Stimulated activated CD4-positive, alpha-beta T cell treated with anti-CD3 and anti-CD28 coated beads, TNF-alpha, amount 100 ng/mL, for 48 hours (primary cell): ENCODE measurements at regions not wholly inside any gene's neighbourhood (a gene's known extent, or its start where the extent isn't known, plus 50 kb on each side); places are given as distances from the start of the nearest gene placed in this dataset.
A peak's percentile ranks its signal among the peaks of the same experiment; 100 is the strongest.
"Not testable (repeated sequence)": the region's sequence is repeated elsewhere in the genome, so short reads cannot be mapped to it uniquely, and the experiment has no call there.

Experiments
- DNase-seq, 3 donors: peaks; one replicate each; pipeline ENCODE4 v3.0.0-alpha.2; 2020; ENCODE audit warnings: low read depth in 3 of 3

- DNase-seq: no peak
Measured at GRCh38 chr9:31390403-31391025, 993.9 kb upstream of the ACO1 start.

- DNase-seq: no peak
Measured at GRCh38 chr9:31393240-31393639, 991.2 kb upstream of the ACO1 start.

DNA sequence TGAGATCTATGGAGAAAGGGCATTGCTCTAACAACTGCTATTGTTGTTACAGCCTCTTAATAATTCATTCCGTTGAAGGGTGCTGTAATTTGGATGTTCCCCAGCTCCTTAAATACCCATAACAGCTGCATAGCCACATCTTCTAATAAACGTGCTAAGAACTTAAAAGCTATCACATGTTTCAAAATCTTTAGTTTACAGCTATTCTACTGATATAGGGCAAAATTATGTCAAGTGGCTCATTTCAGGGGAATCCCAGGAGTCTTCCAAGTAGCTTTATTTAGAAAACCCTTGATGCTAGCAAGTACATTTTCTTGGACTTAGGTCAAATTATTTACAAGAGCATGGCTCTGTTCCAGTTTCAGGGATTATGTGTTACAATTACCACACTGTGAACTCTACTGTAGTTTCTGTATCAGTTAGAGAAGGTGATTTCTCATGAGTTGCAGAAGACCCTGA lies 990.4 kb upstream of the ACO1 start:
- no peak for DNase-seq

- DNase-seq: no peak
Measured at GRCh38 chr9:31412081-31412480, 972.4 kb upstream of the ACO1 start.

DNA sequence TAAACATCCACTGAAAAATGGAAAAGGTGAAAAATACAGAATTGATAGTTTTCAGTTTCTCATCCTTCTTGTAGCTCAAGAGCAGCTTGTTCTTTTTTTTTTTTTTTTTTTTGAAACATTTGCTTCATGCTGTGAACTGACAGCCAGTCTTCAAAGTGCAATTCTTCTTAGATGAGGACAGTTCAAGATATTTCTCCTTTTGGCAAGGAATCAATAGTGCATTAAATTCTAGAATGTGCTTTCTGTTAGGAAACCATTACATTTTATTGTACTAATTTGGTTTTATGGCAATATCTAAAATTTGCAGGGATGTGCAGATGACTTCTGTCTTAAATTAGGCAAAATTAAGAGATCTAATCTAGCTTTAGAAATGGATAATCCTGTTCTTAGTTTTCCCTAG lies 969.3 kb upstream of the ACO1 start:
- no peak for DNase-seq

GRCh38 chr9:31418419-31418818 lies 966.0 kb upstream of the ACO1 start:
- DNase-seq: no peak

DNA sequence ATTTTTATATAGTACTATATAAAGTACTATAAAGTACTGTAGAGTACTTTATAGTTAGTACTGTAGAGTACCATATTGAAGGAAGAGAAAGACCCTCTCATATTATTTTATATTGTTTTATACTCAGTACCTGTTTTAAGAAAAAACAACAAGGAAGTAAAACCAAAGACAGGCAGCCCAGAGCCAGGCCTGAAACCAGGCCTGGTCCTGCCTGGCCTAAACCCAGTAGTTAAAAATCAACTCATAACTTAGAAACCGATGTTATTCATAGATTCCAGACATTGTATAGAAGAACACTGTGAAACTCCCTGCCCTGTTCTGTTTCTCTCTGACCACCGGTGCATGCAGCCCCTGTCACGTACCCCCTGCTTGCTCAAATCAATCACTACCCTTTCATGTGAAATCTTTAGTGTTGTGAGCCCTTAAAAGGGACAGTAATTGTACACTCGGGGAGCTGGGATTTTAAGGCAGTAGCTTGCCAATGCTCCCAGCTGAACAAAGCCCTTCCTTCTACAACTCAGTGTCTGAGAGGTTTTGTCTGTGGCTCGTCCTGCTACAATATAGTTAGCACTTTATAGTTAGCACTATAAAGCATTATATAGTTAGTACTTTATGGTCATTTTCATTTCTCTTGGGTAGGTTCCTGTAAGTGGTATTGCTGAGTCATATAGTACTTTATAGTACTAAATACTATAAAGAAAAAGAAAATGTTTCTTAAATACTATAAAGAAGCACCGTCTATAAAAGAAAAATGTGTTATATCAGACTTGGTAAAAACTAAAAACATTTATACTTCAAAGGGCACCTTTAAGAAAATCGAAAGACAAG lies 940.6 kb upstream of the ACO1 start:
- not testable (repeated sequence) for DNase-seq

- DNase-seq: no peak
Measured at GRCh38 chr9:31445357-31445756, 939.1 kb upstream of the ACO1 start.

DNA sequence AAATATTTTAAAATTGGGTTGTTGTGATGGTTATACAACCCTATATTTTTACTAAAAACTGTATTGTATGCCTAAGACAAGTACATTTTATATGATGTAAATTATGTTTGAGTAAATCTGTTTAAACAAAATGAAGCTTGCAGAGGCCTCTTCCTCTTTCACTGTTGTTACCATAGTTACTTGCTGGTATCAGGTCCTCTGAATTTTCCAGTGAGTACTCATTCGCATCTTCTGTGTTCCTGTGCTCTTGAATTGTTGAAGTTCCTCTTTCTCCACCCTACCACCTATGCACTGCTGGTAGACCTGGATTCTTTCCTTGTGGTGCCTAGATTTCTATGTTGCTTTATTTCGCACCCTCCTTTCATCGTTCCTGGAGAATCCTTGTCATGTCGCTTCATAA lies 938.5 kb upstream of the ACO1 start:
- no peak for DNase-seq

DNA sequence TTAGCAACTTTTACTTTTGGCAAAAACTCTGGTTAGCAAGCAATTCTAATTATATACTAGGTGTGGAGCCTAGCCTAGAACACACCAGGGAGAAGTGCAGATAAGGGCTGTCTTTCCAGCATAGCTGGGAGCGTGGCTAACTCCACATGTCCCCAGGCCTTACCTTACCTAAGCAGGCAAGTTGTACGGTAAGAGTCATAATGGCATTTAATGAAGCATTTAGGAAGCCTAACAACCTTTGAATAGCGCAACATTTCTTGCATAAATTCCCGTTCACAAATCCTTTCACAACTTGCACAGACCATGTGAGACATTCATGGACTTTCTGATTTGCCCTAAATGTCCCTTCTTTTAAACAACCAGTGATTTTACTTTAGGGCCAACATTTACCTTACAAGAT lies 917.4 kb upstream of the ACO1 start:
- no peak for DNase-seq

- DNase-seq: no peak
Measured at GRCh38 chr9:31470051-31470450, 914.4 kb upstream of the ACO1 start.

GRCh38 chr9:31471010-31471409 lies 913.4 kb upstream of the ACO1 start:
- no peak for DNase-seq

DNA sequence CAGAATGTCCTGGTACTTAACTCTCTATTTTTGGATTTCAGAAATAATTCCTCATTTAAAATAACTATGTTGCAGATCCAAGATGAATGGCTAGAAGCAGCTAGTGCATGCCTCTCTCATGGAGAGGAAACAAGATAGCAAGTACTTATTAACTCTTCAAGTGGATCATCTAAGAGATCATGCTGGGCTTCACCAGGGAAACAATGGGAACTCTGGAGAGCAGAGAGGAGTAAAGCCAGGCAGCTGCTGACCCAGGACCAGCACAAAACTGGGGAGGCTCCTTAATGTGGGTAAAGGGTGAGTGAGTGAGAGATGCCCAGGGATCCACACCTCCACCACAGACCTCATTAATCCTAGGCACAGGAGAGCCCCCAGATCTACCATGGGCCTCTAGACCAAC lies 897.8 kb upstream of the ACO1 start:
- DNase-seq: no peak

- no peak for DNase-seq
Measured at GRCh38 chr9:31490551-31491106, 893.8 kb upstream of the ACO1 start.

DNA sequence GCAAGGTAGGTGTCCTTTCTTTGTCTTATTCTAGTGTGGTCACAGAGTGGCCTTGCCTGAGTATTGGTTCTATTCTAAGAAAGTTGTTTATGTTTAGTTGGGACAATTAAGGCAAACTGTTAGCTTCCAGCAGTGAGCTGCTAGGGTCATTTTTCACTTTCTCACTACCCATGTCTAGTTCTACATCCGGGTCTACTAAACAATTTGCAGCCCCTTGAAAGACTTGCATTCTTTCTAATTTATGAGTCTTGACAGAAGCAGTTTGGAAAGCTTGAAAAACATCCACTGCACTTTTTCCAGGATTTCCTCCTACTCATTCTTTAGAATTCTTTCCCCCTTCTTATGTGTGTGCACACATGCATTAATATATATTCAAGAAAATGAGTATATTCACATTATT lies 892.2 kb upstream of the ACO1 start:
- no peak for DNase-seq

DNA sequence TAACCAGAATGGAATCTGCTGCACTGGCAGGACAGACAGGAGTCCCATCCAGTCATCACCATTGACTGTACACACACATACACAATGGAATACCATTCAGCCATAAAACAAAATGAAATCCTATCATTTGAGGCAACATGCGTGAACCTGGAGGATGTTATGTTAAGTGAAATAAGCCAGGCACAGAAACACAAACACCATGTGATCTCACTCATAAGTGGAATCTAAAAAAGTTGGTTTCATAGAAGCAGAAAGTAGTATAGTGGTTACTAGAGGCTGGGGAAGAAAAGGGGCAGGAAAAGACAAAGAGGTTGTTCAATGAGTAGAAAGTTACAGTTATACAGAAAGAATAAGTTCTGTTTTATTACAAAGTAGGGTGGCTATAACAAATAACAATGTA lies 884.0 kb upstream of the ACO1 start:
- no peak for DNase-seq

DNA sequence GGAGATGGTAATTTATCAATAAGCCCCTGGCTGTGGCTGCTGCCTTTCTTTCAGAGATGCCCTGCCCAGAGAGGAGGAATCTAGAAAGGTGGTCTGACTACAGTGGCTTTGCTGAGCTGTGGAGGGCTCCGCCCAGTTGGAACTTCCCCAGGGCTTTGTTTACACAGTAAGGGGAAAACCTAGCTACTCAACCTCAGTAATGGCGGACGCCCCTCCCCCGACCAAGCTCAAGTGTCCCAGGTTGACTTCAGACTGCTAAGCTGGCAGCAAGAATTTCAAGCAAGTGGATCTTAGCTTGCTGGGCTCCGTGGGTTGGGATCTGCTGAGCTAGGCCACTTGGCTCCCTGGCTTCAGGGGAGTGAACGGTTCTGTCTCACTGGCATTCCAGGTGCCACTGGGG lies 865.4 kb upstream of the ACO1 start:
- peak in 1 of 3 donors; percentile 6 for DNase-seq

DNA sequence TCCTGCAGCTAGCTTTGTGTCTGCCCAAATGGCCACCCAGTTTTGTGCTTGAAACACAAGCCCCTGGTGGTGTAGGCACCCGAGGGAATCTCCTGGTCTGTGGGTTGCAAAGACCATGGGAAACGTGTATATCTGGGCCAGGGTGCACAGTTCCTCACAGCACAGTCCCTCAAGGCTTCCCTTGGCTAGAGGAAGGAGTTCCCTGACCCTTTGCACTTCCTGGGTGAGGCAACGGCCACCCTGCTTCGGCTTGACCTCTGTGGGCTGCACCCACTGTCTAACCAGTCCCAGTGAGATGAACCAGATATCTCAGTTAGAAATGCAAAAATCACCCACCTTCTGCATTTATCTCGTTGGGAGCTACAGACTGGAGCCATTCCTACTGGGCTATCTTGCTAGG lies 865.0 kb upstream of the ACO1 start:
- no peak for DNase-seq

GRCh38 chr9:31519826-31520225 lies 864.6 kb upstream of the ACO1 start:
- DNase-seq: no peak

DNA sequence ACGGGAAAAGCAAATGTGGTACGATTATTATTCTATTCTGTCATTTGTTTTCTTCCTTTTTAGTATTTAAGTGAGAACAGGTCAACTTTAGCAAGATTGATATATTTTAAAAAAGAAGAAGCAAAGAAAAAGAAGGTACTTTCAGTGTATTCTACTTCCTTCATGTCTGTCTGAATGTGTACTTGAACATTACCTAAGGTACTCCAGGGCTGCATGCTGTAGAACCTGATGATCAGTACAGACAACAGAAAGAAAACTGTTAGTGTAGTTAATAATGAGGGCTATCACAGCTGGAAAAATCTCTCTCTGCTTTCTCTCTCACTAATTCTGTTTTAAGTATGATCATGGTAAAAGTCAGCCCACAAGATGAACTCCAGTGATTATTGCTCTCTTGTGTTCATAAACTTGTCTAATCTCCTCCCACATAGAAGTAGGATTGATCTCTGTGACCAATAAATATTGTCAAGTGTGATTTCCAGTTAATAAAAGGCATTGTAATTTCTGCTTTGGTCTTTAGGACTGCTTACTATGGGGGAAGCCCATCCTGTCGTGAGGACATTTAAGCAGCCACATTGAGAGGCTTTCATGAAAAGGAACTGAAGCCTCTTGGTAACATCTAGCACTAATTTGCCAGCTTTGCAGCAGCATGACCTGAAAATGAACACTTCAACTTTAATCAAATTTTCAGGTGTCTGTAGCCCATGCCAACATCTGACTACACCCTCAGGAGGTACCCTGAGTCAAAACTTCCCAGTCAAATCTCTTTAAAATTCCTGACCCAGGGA lies 864.0 kb upstream of the ACO1 start:
- DNase-seq: no peak

DNA sequence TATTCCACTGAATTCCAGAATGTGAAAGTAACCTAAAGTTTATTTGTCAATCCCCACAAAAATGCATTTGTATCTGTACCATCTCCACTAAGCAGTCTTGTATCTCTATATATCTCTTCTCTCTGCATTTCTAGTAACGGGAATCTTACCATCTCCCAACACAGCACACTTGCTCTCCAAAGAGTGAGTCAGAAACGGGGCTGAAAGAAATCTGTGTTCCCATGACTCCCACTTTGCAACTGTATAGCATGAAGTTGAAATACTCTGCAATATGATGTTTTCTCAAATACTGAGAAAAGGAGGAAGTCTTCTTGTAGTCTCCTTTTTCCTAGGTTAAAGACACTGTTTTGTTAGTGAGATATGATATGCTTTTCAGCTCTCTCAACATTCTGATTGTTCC lies 848.8 kb upstream of the ACO1 start:
- no peak for DNase-seq

- DNase-seq: no peak
Measured at GRCh38 chr9:31536471-31536870, 848.0 kb upstream of the ACO1 start.
